K562 (cell line): ENCODE measurements at regions not wholly inside any gene's neighbourhood (a gene's known extent, or its start where the extent isn't known, plus 50 kb on each side); places are given as distances from the start of the nearest gene placed in this dataset.
A peak's percentile ranks its signal among the peaks of the same experiment; 100 is the strongest.

Experiments
- ATF6 ChIP-seq: sonication (generic); formaldehyde crosslinking; IDR thresholded peaks from 2 replicates; pipeline ENCODE4 v1.4.0; 2020; ENCODE audit warnings: mild to moderate bottlenecking, missing genetic modification reagents
- BHLHE40 ChIP-seq: IDR thresholded peaks from 2 replicates; pipeline ENCODE4 v1.6.1; 2011; ENCODE audit warnings: low read length, improper control_type of control experiment
- CEBPZ ChIP-seq: fragments of 150-350 bp; IDR thresholded peaks from 2 replicates; pipeline ENCODE4 v1.6.1; 2014; ENCODE audit warnings: low read depth, mild to moderate bottlenecking, low read length, borderline replicate concordance
- FOXJ3 ChIP-seq: sonication (generic); formaldehyde crosslinking; IDR thresholded peaks from 2 replicates; pipeline ENCODE4 v1.4.0; 2020; ENCODE audit warnings: mild to moderate bottlenecking, missing genetic modification reagents
- GTF2B ChIP-seq: IDR thresholded peaks from 2 replicates; pipeline ENCODE4 v1.6.1; 2011; ENCODE audit not compliant: insufficient read length; ENCODE audit errors: extremely low read depth
- HMGN3 ChIP-seq: IDR thresholded peaks from 2 replicates; pipeline ENCODE4 v1.6.1; 2011; ENCODE audit warnings: borderline replicate concordance, low read depth, mild to moderate bottlenecking, mixed read lengths, low read length; ENCODE audit not compliant: insufficient read length; ENCODE audit errors: extremely low read depth
- MEF2D ChIP-seq: conservative IDR thresholded peaks from 2 replicates; pipeline ENCODE4 v1.6.1; 2016; ENCODE audit warnings: low read depth, missing genetic modification characterization, missing compliant biosample characterization
- MEIS2 ChIP-seq: fragments of 450-650 bp; IDR thresholded peaks from 2 replicates; pipeline ENCODE4 v1.6.1; 2014; ENCODE audit warnings: mild to moderate bottlenecking; ENCODE audit not compliant: partially characterized antibody
- SIN3B ChIP-seq: fragments of 450-650 bp; IDR thresholded peaks from 2 replicates; pipeline ENCODE4 v1.6.1; 2017; ENCODE audit warnings: low read depth, mild to moderate bottlenecking, moderate library complexity
- TAL1 ChIP-seq: fragments of 450-650 bp; IDR thresholded peaks from 2 replicates; pipeline ENCODE4 v1.6.1; 2016; ENCODE audit warnings: mild to moderate bottlenecking
- TSHZ1 ChIP-seq: fragments of 250-450 bp; sonication (Bioruptor Pico); IDR thresholded peaks from 2 replicates; pipeline ENCODE4 v1.4.0; 2020; ENCODE audit warnings: mild to moderate bottlenecking, moderate library complexity
- XRCC3 ChIP-seq: fragments of 450-650 bp; IDR thresholded peaks from 2 replicates; pipeline ENCODE4 v1.6.1; 2017; ENCODE audit warnings: mild to moderate bottlenecking, moderate library complexity
- ZFP1 ChIP-seq: fragments of 450-650 bp; formaldehyde crosslinking; IDR thresholded peaks from 2 replicates; pipeline ENCODE4 v1.4.0; 2020; ENCODE audit warnings: mild to moderate bottlenecking, mixed read lengths
- ZNF280A ChIP-seq: fragments of 450-650 bp; IDR thresholded peaks from 2 replicates; pipeline ENCODE4 v1.6.1; 2018; ENCODE audit warnings: mild to moderate bottlenecking, low read depth; ENCODE audit not compliant: partially characterized antibody
- ZNF707 ChIP-seq: fragments of 250-450 bp; sonication (Bioruptor Pico); conservative IDR thresholded peaks from 2 replicates; pipeline ENCODE4 v1.8.0; 2022; ENCODE audit warnings: inconsistent platforms, mild to moderate bottlenecking, moderate library complexity
- ZNF717 ChIP-seq: fragments of 250-450 bp; sonication (Bioruptor Pico); IDR thresholded peaks from 2 replicates; pipeline ENCODE4 v1.5.0; 2021

GRCh38 chr1:181173761-181174447 is 85.4 kb downstream of the IER5 start (continued):
- TF ChIP-seq CEBPZ = no peak
- TF ChIP-seq BHLHE40 = no peak
- no peak; the same call in 1 of the 2 replicates for TF ChIP-seq ZNF707 (CRISPR knock-in tag)
- no peak for TF ChIP-seq FOXJ3 (CRISPR knock-in tag)
- TF ChIP-seq XRCC3 = no peak
- peak; percentile 97 for TF ChIP-seq TSHZ1 (CRISPR knock-in tag)
- TF ChIP-seq MEIS2 = peak; percentile 66
- TF ChIP-seq MEF2D (tag) = peak; percentile 98
- TF ChIP-seq ZNF280A = no peak
- no peak for TF ChIP-seq SIN3B
- peak; percentile 86 for TF ChIP-seq ZFP1 (CRISPR knock-in tag)
- TF ChIP-seq HMGN3 = no peak
- TF ChIP-seq ATF6 (CRISPR knock-in tag) = no peak
- no peak for TF ChIP-seq ZNF717 (CRISPR knock-in tag)
- no peak for TF ChIP-seq TAL1
- no peak for TF ChIP-seq GTF2B
